Effector memory CD8-positive, alpha-beta T cell (primary cell): ENCODE measurements at regions not wholly inside any gene's neighbourhood (a gene's known extent, or its start where the extent isn't known, plus 50 kb on each side); places are given as distances from the start of the nearest gene placed in this dataset.

Experiments
- ATAC-seq: fragments of 150-1000 bp; cut with Tn5 transposase; replicated peaks from 2 replicates; pipeline ENCODE4 v1.10.0; 2021; ENCODE audit warnings: mild to moderate bottlenecking, moderate library complexity
- DNase-seq, 3 experiments: peaks; one replicate each; pipeline ENCODE4 v3.0.0; 2021
- H3K27ac Mint-ChIP-seq, 2 donors: one replicate each; pipeline ENCODE4 v1.8.0; 2022; ENCODE audit warnings: mild to moderate bottlenecking in 2 of 2, mixed read lengths in 2 of 2, moderate library complexity in 2 of 2
- H3K27me3 Mint-ChIP-seq, 2 donors: one replicate each; pipeline ENCODE4 v1.8.0; 2022; ENCODE audit warnings: mixed read lengths in 2 of 2
- H3K36me3 Mint-ChIP-seq: one replicate; pipeline ENCODE4 v1.8.0; 2022; ENCODE audit warnings: mild to moderate bottlenecking, moderate library complexity, mixed read lengths; ENCODE audit not compliant: insufficient read depth
- H3K4me1 Mint-ChIP-seq, 2 donors: one replicate each; pipeline ENCODE4 v1.8.0; 2022; ENCODE audit warnings: low read depth in 2 of 2, mixed read lengths in 2 of 2
- H3K4me3 Mint-ChIP-seq, 2 donors: one replicate each; pipeline ENCODE4 v1.8.0; 2022; ENCODE audit warnings: mild to moderate bottlenecking in 2 of 2, mixed read lengths in 2 of 2, moderate library complexity in 2 of 2
- H3K9me3 Mint-ChIP-seq, 2 donors: one replicate each; pipeline ENCODE4 v1.8.0; 2022; ENCODE audit warnings: mixed read lengths in 2 of 2

GRCh38 chr12:65561798-65562382 is 262.4 kb upstream of the HMGA2 start:
- Mint-ChIP-seq H3K9me3 (no peaks in the 10 kb centered on the region), H3K27me3 (peaks cover 17 to 30% of the 10 kb centered on the region in 2 donors), H3K36me3 (no peaks in the 10 kb centered on the region), H3K27ac (no peak overlapping the region), H3K4me1 (peaks cover 3% of the 10 kb centered on the region in 2 donors), H3K4me3 (no peak overlapping the region)
- ATAC-seq (no peak), DNase-seq (no peak)

- no peaks in the 10 kb centered on the region for H3K36me3 Mint-ChIP-seq
- no peak for DNase-seq
- H3K27me3 Mint-ChIP-seq, result peaks cover 22 to 39% of the 10 kb centered on the region in 2 donors
- no peaks in the 10 kb centered on the region for H3K9me3 Mint-ChIP-seq
- no peak overlapping the region for H3K27ac Mint-ChIP-seq
- H3K4me1 Mint-ChIP-seq, result no peaks in the 10 kb centered on the region
- no peak overlapping the region for H3K4me3 Mint-ChIP-seq
- no peak for ATAC-seq
These were observed 258.4 kb upstream of the HMGA2 start for GRCh38 chr12:65565601-65566560.

DNA sequence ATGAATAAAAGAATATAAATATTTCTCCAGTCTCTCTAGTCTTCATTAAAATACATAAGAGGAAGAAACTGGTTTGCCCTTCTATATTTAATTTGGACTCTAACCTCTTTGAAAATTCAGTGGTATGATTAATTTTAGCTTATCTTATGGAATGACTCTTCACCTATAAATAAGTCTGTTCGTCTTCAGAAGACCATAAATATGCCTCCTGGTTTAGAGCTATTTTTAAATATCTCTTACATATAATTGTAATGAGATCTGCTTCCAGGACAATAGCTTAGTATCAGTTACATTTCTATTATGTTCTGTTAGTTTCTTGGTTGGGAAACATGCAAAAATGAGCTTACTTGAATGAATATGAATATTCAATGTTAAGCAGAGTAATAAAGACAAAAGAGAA is 257.5 kb upstream of the HMGA2 start:
- H3K36me3 Mint-ChIP-seq, result no peaks in the 10 kb centered on the region
- DNase-seq, result no peak
- peaks cover 22 to 39% of the 10 kb centered on the region in 2 donors for H3K27me3 Mint-ChIP-seq
- H3K4me1 Mint-ChIP-seq, result no peaks in the 10 kb centered on the region
- H3K9me3 Mint-ChIP-seq, result no peaks in the 10 kb centered on the region
- no peak overlapping the region for H3K4me3 Mint-ChIP-seq
- no peak overlapping the region for H3K27ac Mint-ChIP-seq
- ATAC-seq, result no peak

DNA sequence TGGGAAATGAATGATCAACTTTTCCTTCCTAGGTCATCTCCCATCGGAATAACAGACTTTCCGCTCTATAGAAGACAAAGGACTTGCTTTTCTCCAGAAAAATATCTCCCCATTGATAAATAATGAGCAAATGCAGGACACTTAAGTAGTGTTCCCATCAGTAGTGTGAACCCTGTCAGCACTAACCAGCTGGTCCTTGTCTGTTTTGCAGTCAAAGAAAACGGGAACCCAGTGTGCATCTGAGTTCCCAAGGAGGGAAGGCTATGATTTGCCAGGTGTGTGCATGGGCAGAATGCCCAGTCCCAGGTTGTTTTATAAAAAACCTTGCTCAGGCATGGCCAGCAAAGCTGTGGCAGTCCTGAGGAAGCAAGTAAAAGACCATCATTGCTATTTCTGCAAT is 256.5 kb upstream of the HMGA2 start:
- no peak overlapping the region for H3K4me3 Mint-ChIP-seq
- H3K27me3 Mint-ChIP-seq, result peaks cover 18 to 33% of the 10 kb centered on the region in 2 donors
- DNase-seq (no peak), ATAC-seq (no peak)
- no peaks in the 10 kb centered on the region for H3K4me1 Mint-ChIP-seq
- H3K27ac Mint-ChIP-seq, result no peak overlapping the region
- H3K36me3 Mint-ChIP-seq, result no peaks in the 10 kb centered on the region
- H3K9me3 Mint-ChIP-seq, result no peaks in the 10 kb centered on the region

- DNase-seq (no peak), ATAC-seq (no peak)
- no peaks in the 10 kb centered on the region for H3K4me1 Mint-ChIP-seq
- no peak overlapping the region for H3K27ac Mint-ChIP-seq
- peaks cover 11 to 28% of the 10 kb centered on the region in 2 donors for H3K27me3 Mint-ChIP-seq
- peaks cover 4 to 5% of the 10 kb centered on the region in 2 donors for H3K9me3 Mint-ChIP-seq
- no peaks in the 10 kb centered on the region for H3K36me3 Mint-ChIP-seq
- no peak overlapping the region for H3K4me3 Mint-ChIP-seq
These were observed 255.8 kb upstream of the HMGA2 start for GRCh38 chr12:65568517-65568916.

DNA sequence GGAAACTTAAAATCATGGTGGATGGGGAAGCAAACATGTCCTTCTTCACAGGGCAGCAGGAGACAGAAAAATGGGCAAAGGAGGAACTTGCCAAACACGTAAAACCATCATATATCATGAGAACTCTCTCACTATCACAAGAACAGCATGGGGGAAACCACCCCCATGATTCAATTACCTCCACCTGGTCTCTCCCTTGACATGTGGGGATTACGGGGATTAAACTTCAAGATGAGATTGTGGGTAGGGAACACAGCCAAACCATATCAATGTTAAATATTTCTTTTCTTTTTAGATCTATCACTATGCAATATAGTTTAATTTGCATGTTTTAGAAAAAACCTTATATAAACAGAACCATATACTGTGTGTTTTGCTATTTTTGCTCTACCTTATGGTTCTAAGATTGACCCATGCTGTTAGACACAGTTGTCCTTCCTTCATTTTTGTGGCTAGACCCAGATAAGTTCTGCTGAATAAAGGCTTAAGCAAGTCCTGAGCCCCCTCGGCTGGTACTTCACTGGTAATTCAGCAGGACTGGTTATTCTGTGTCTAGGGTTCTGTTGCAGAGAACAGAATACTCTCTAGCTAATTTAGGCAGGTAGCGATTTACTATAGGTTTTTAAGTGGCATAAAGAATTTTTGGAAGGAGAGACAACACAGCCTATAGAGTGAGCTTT is 253.7 kb upstream of the HMGA2 start:
- peaks cover 8 to 18% of the 10 kb centered on the region in 2 donors for H3K27me3 Mint-ChIP-seq
- no peak overlapping the region for H3K27ac Mint-ChIP-seq
- no peak overlapping the region for H3K4me3 Mint-ChIP-seq
- ATAC-seq (no peak), DNase-seq (no peak)
- H3K9me3 Mint-ChIP-seq, result peaks cover 7 to 10% of the 10 kb centered on the region in 2 donors
- H3K4me1 Mint-ChIP-seq, result no peaks in the 10 kb centered on the region
- H3K36me3 Mint-ChIP-seq, result no peaks in the 10 kb centered on the region

- H3K27me3 Mint-ChIP-seq, result peaks cover 0 to 8% of the 10 kb centered on the region in 2 donors
- no peaks in the 10 kb centered on the region for H3K4me1 Mint-ChIP-seq
- H3K36me3 Mint-ChIP-seq, result no peaks in the 10 kb centered on the region
- DNase-seq (no peak), ATAC-seq (no peak)
- H3K27ac Mint-ChIP-seq, result no peak overlapping the region
- no peak overlapping the region for H3K4me3 Mint-ChIP-seq
- H3K9me3 Mint-ChIP-seq, result peaks cover 7 to 18% of the 10 kb centered on the region in 2 donors
These were observed 249.4 kb upstream of the HMGA2 start for GRCh38 chr12:65574867-65575266.

DNA sequence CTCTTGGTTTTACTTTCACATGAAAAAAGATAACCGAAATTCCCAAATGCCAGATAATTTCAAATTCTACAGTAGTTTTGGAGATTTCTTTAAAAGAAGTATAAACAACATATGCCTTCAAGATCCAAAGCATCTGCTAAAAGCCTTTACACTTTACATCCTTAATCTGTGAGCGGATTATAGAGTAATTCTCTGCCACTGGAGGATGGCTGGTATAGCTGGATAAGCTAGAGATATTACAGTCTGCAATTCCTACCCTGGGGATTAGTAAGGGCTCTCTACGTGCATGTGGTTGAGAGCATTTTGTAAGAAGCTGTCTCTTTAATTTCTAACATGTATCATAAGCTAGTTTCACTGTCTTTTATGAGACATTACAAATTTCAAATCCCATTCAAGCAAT is 240.3 kb upstream of the HMGA2 start:
- H3K27me3 Mint-ChIP-seq, result no peaks in the 10 kb centered on the region
- peaks cover 3 to 12% of the 10 kb centered on the region in 2 donors for H3K9me3 Mint-ChIP-seq
- H3K4me3 Mint-ChIP-seq, result no peak overlapping the region
- H3K36me3 Mint-ChIP-seq, result no peaks in the 10 kb centered on the region
- ATAC-seq (no peak), DNase-seq (no peak)
- H3K4me1 Mint-ChIP-seq, result no peaks in the 10 kb centered on the region
- no peak overlapping the region for H3K27ac Mint-ChIP-seq

DNA sequence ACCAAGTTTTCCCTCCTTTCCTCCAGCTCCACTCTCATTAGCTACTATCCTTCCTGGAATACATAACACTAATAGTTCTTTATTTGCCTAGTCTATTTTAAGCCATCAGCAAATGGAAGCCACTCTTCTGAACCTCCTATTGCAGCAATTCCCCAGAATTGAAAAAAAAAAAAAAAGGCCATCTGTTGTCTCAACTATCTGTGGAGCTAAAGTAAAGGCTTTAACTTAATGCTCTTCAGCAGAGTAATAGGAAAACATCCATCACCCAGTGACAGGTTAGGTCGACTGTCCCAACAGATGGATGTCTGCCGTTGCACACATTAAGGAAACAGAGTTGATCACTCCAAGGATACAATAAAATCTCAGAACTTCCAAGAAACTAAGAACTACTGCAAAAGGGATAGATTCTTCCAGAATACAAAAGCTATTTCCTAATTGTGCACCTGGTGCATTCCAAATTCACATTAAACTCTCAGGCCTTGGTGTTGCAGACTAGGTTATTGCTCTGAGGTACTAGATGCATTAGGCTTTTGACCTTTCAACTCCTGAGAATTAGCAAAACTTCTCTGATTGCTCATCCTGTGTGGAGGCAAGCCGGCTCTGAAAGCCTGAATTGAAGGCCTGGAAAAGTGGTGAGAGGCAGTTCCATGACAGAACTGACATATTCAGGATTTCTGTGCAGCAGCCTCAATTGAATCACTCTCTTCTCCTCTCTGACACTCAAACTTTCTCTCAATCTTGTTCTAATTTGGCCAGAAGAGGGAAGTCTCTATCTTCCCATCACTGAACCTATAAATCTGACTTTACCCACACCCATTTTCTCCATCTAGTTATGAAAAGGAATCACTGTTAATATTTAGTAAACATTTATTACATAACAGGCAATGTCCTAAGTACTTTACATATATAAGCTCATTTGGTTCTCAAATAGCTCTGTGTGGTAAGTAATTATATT is 238.4 kb upstream of the HMGA2 start:
- DNase-seq (no peak), ATAC-seq (no peak)
- Mint-ChIP-seq H3K9me3 (peaks cover 0 to 4% of the 10 kb centered on the region in 2 donors), H3K4me1 (no peaks in the 10 kb centered on the region), H3K36me3 (no peaks in the 10 kb centered on the region), H3K4me3 (no peak overlapping the region), H3K27me3 (no peaks in the 10 kb centered on the region), H3K27ac (no peak overlapping the region)

GRCh38 chr12:65586796-65587195 is 237.5 kb upstream of the HMGA2 start:
- Mint-ChIP-seq H3K27ac (no peak overlapping the region), H3K27me3 (no peaks in the 10 kb centered on the region), H3K4me3 (no peak overlapping the region), H3K9me3 (peaks cover 0 to 4% of the 10 kb centered on the region in 2 donors), H3K36me3 (no peaks in the 10 kb centered on the region), H3K4me1 (no peaks in the 10 kb centered on the region)
- DNase-seq (no peak), ATAC-seq (no peak)

DNA sequence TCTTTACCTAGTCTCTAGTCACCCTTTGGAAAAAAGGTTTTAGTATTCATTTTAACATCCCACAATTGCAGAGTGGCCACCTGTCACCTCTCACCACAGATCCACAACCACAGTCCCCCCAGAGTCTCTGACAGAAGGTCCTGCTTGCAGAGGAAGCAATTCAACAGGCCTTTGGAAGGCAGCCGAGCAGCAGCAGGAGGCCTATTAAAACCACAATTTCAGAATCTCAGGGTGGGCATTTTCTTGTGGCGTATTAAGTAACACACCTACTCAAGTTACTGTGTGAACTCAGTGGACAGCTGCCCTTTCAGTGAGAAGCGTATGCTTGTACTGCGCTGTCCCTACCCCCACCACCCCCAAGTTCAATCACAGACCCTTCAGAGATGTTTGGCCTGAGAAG is 234.0 kb upstream of the HMGA2 start:
- Mint-ChIP-seq H3K4me3 (no peak overlapping the region), H3K27me3 (peaks cover 0 to 13% of the 10 kb centered on the region in 2 donors), H3K9me3 (peaks cover 0 to 4% of the 10 kb centered on the region in 2 donors), H3K27ac (no peak overlapping the region), H3K4me1 (no peaks in the 10 kb centered on the region), H3K36me3 (no peaks in the 10 kb centered on the region)
- ATAC-seq, result no peak
- no peak for DNase-seq

DNA sequence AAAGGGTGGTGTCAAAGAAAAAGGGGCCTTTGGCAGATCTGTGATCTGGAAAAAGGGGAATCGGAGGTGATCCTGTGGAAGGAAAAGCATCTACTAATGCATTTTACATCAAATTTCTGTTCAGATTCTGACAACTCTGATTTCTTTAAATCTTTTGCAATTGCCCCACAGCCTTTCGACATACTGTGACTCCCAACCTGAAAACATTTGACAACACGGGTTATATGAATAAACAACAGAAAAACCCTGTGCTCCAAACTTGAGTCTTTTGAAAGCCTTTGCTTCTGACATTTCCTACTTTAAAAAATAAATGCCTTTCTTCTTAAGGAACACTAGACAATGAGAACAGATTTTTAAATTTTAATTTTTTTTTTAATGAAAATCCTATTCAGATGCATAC is 231.9 kb upstream of the HMGA2 start:
- no peaks in the 10 kb centered on the region for H3K4me1 Mint-ChIP-seq
- ATAC-seq (no peak), DNase-seq (no peak)
- no peak overlapping the region for H3K4me3 Mint-ChIP-seq
- H3K9me3 Mint-ChIP-seq, result no peaks in the 10 kb centered on the region
- H3K27me3 Mint-ChIP-seq, result peaks cover 0 to 17% of the 10 kb centered on the region in 2 donors
- no peak overlapping the region for H3K27ac Mint-ChIP-seq
- H3K36me3 Mint-ChIP-seq, result no peaks in the 10 kb centered on the region

GRCh38 chr12:65593239-65593701 is 231.0 kb upstream of the HMGA2 start:
- H3K27ac Mint-ChIP-seq, result no peak overlapping the region
- no peak for DNase-seq
- peaks cover 0 to 17% of the 10 kb centered on the region in 2 donors for H3K27me3 Mint-ChIP-seq
- no peak overlapping the region for H3K4me3 Mint-ChIP-seq
- H3K9me3 Mint-ChIP-seq, result no peaks in the 10 kb centered on the region
- H3K4me1 Mint-ChIP-seq, result no peaks in the 10 kb centered on the region
- no peak for ATAC-seq
- no peaks in the 10 kb centered on the region for H3K36me3 Mint-ChIP-seq
